Breast epithelium (tissue), 4 donors: ENCODE measurements at regions not wholly inside any gene's neighbourhood (a gene's known extent, or its start where the extent isn't known, plus 50 kb on each side); places are given as distances from the start of the nearest gene placed in this dataset.

Source experiments
- DNase-seq, 2 donors: peaks; one replicate each; pipeline ENCODE4 v3.0.0-alpha.2; 2019; ENCODE audit warnings: low spot score in 2 of 2
- H3K27ac ChIP-seq, 2 donors: fragments of 200-600 bp; sonication (generic) in 1 of 2; one replicate each; pipeline ENCODE4 v1.5.1; 2016 to 2019; ENCODE audit warnings: mild to moderate bottlenecking in 1 of 2
- H3K27me3 ChIP-seq, 2 donors: fragments of 200-600 bp; sonication (generic) in 1 of 2; one replicate each; pipeline versions ENCODE4 v1.5.1 to v1.6.0; 2017 to 2019; ENCODE audit warnings: control low read depth in 1 of 2, mild to moderate bottlenecking in 1 of 2
- H3K36me3 ChIP-seq: fragments of 200-600 bp; one replicate; pipeline ENCODE4 v1.5.1; 2019
- H3K4me1 ChIP-seq, 2 donors: fragments of 200-600 bp; sonication (generic); one replicate each; pipeline ENCODE4 v1.5.1; 2016 to 2019; ENCODE audit warnings: control low read depth in 1 of 2
- H3K4me3 ChIP-seq, 3 donors: fragments of 200-600 bp; sonication (generic); 1 replicate in 2 of 3; 2 replicates in 1 of 3; pipeline ENCODE4 v1.5.1; 2016 to 2019; ENCODE audit warnings: mild to moderate bottlenecking in 3 of 3, moderate library complexity in 2 of 3
- H3K9me3 ChIP-seq, 2 donors: fragments of 200-600 bp; sonication (generic) in 1 of 2; one replicate each; pipeline ENCODE4 v1.5.1; 2016 to 2019; ENCODE audit warnings: control low read depth in 1 of 2
- CTCF ChIP-seq, 3 donors: fragments of 450-650 bp; IDR thresholded peaks; one replicate each; pipeline ENCODE4 v1.5.1; 2016 to 2017; ENCODE audit warnings: antibody characterized with exemption in 3 of 3, mild to moderate bottlenecking in 3 of 3, moderate library complexity in 3 of 3
- POLR2A ChIP-seq: fragments of 450-650 bp; IDR thresholded peaks from one replicate; pipeline ENCODE4 v1.6.1; 2016; ENCODE audit warnings: antibody characterized with exemption, mild to moderate bottlenecking, moderate library complexity
- POLR2AphosphoS5 ChIP-seq, 3 donors: sonication (generic); formaldehyde crosslinking; IDR thresholded peaks; one replicate each; pipeline ENCODE4 v1.6.1; 2017; ENCODE audit warnings: antibody characterized with exemption in 3 of 3
- intact Hi-C: fragments of 100-400 bp; cut with DNase I; formaldehyde crosslinking; loops from one replicate; pipeline ENCODE4 v1.15.1; 2023; ENCODE audit warnings: low total_unique reads

GRCh38 chr2:57080035-57080434 is 896.2 kb downstream of the CCDC85A start:
- no peaks in the 10 kb centered on the region for H3K27me3 ChIP-seq
- no peak overlapping the region for H3K27ac ChIP-seq
- TF ChIP-seq POLR2AphosphoS5 (IDR thresholded peaks at IDR 0.05) = no peak
- no peak for TF ChIP-seq CTCF (IDR thresholded peaks at IDR 0.05)
- no peak for TF ChIP-seq POLR2A
- H3K4me1 ChIP-seq = no peaks in the 10 kb centered on the region
- no peak overlapping the region for H3K4me3 ChIP-seq
- DNase-seq = no peak
- no peaks in the 10 kb centered on the region for H3K9me3 ChIP-seq
- H3K36me3 ChIP-seq = no peaks in the 10 kb centered on the region
- intact Hi-C loops = no loop called here

GRCh38 chr2:57084697-57085281 is 901.0 kb downstream of the CCDC85A start:
- Histone ChIP-seq H3K27me3 (no peaks in the 10 kb centered on the region), H3K36me3 (no peaks in the 10 kb centered on the region), H3K4me3 (no peak overlapping the region), H3K27ac (no peak overlapping the region), H3K4me1 (no peaks in the 10 kb centered on the region), H3K9me3 (no peaks in the 10 kb centered on the region)
- TF ChIP-seq CTCF (IDR thresholded peaks at IDR 0.05) = no peak
- no peak for TF ChIP-seq POLR2A
- TF ChIP-seq POLR2AphosphoS5 (IDR thresholded peaks at IDR 0.05) = no peak
- intact Hi-C loops = no loop called here
- no peak for DNase-seq

- H3K4me3 ChIP-seq = no peak overlapping the region
- H3K9me3 ChIP-seq = peaks cover 0 to 17% of the 10 kb centered on the region in 2 donors
- intact Hi-C loops = no loop called here
- no peaks in the 10 kb centered on the region for H3K36me3 ChIP-seq
- no peaks in the 10 kb centered on the region for H3K27me3 ChIP-seq
- no peak for DNase-seq
- H3K27ac ChIP-seq = no peak overlapping the region
- no peak for TF ChIP-seq CTCF (IDR thresholded peaks at IDR 0.05)
- H3K4me1 ChIP-seq = no peaks in the 10 kb centered on the region
Observed at GRCh38 chr2:57093020-57093419, 909.2 kb downstream of the CCDC85A start.

- peaks cover 0 to 32% of the 10 kb centered on the region in 2 donors for H3K9me3 ChIP-seq
- H3K4me3 ChIP-seq = no peak overlapping the region
- intact Hi-C loops = no loop called here
- no peak for DNase-seq
- no peaks in the 10 kb centered on the region for H3K4me1 ChIP-seq
- no peaks in the 10 kb centered on the region for H3K36me3 ChIP-seq
- H3K27ac ChIP-seq = no peak overlapping the region
- H3K27me3 ChIP-seq = no peaks in the 10 kb centered on the region
- no peak for TF ChIP-seq POLR2A
Observed at GRCh38 chr2:57097855-57098254, 914.1 kb downstream of the CCDC85A start.

GRCh38 chr2:57100436-57100835 is 916.6 kb downstream of the CCDC85A start:
- TF ChIP-seq CTCF (IDR thresholded peaks at IDR 0.05) (no peak), POLR2A (no peak), POLR2AphosphoS5 (IDR thresholded peaks at IDR 0.05) (no peak)
- intact Hi-C loops = no loop called here

GRCh38 chr2:57105694-57106093 is 921.9 kb downstream of the CCDC85A start:
- Histone ChIP-seq H3K36me3 (no peaks in the 10 kb centered on the region), H3K27ac (no peak overlapping the region), H3K9me3 (peaks cover 0 to 24% of the 10 kb centered on the region in 2 donors), H3K27me3 (no peaks in the 10 kb centered on the region), H3K4me3 (no peak overlapping the region), H3K4me1 (no peaks in the 10 kb centered on the region)
- intact Hi-C loops = no loop called here
- DNase-seq = no peak
- TF ChIP-seq CTCF (IDR thresholded peaks at IDR 0.05) = no peak
- TF ChIP-seq POLR2A = no peak
- no peak for TF ChIP-seq POLR2AphosphoS5 (IDR thresholded peaks at IDR 0.05)

More at GRCh38 chr2:57100436-57100835, 916.6 kb downstream of the CCDC85A start:
- Histone ChIP-seq H3K9me3 (peaks cover 0 to 25% of the 10 kb centered on the region in 2 donors), H3K36me3 (no peaks in the 10 kb centered on the region), H3K27ac (no peak overlapping the region), H3K4me1 (no peaks in the 10 kb centered on the region), H3K4me3 (no peak overlapping the region), H3K27me3 (no peaks in the 10 kb centered on the region)
- DNase-seq = no peak
